ENCODE measurements at regions not wholly inside any gene's neighbourhood (a gene's known extent, or its start where the extent isn't known, plus 50 kb on each side); places are given as distances from the start of the nearest gene placed in this dataset.

DNA sequence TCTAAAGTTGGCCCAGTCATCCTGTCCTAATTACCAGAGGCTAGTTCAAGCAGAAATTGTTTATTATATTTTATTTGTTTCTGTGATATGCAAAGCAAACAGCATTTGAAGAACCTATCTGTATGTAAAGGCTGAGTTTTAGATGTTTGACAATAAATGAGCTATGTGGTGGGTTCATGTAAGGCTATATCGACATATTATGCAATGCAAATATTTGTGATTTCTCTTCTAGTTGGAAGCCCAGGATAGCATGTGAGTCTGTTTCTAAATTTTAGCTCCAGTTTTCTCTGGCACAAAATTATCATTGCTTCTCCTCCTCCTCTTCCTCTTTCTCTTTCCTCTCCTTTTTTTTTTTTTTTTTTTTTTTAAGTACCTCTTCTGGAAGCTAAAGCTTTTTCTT is 263.2 kb upstream of the LMCD1 start:
- POLR2A ChIA-PET = no interaction called here
- BruUV-seq (replicated peaks) = no TSS peak
- RAD21 ChIA-PET (ENCODE audit: unreplicated experiment) = interaction anchor here (0.5 to 0.8 kb wide), 3 partner anchors 129 to 1766 kb away, joined by 3 to 4 read pairs (median 3); no protein-coding TSS in a partner anchor
- no peaks in the 10 kb centered on the region for H3K79me2 ChIP-seq (ENCODE audit: control insufficient read depth, insufficient read depth, low read length)
- no peaks in the 10 kb centered on the region for H3K4me1 ChIP-seq (ENCODE audit: control insufficient read depth, insufficient read depth, low read length)
- ATAC-seq (no peak), DNase-seq (ENCODE audit: low read depth, low spot score) (no peak), FAIRE-seq (no peak)
- no peaks in the 10 kb centered on the region for H4K20me1 ChIP-seq (ENCODE audit: control insufficient read depth, insufficient read depth)
- no peak for TF ChIP-seq JUNB (IDR thresholded peaks at IDR 0.05)
- no peak for TF ChIP-seq IRF4 (IDR thresholded peaks at IDR 0.05; ENCODE audit: low read depth, low read length)
- no peak for TF ChIP-seq STAT1 (conservative IDR thresholded peaks at IDR 0.05)
- no peak for TF ChIP-seq EGR1 (IDR thresholded peaks at IDR 0.05; ENCODE audit: borderline replicate concordance in 1 of 2, low read depth in 2 of 2, low read length in 2 of 2)
- 72% methylated on average over 1 of the region's 1 CpG for WGBS (ENCODE audit: insufficient coverage, insufficient replicate concordance, low lambda C conversion rate, missing lambda C conversion rate)
- H3K9me3 ChIP-seq (replicated peaks; ENCODE audit: control insufficient read depth, insufficient read depth, low read length) = no peaks in the 10 kb centered on the region
- no peak overlapping the region for H2AFZ ChIP-seq (ENCODE audit: control insufficient read depth, low read depth, low read length)
- no peaks in the 10 kb centered on the region for H3K36me3 ChIP-seq (ENCODE audit: control insufficient read depth in 2 of 2, insufficient read depth in 2 of 2, low read length in 1 of 2)
- no peaks in the 10 kb centered on the region for H3K27me3 ChIP-seq (replicated peaks in 1 of 2; ENCODE audit: control insufficient read depth in 2 of 2, insufficient read depth in 2 of 2, low read length in 1 of 2)
- intact Hi-C loops (cut with micrococcal nuclease; ENCODE audit: unreplicated experiment) (no loop called here), in situ Hi-C loops (cut with MboI) (no loop called here)
- no peak overlapping the region for H3K9ac ChIP-seq (ENCODE audit: control insufficient read depth, insufficient read depth, low read length)
- no peak overlapping the region for H3K27ac ChIP-seq (ENCODE audit: control insufficient read depth, insufficient read depth)
- no peak overlapping the region for H3K4me3 ChIP-seq
- H3K4me2 ChIP-seq (ENCODE audit: control insufficient read depth, insufficient read depth) = no peak overlapping the region
- SMC1A ChIA-PET (ENCODE audit: uncharacterized antibody, unreplicated experiment) = interaction anchor here (1.1 to 3.3 kb wide), 3 partner anchors 16 to 178 kb away, joined by 3 to 17 read pairs (median 4); no protein-coding TSS in a partner anchor
- CTCF ChIA-PET = interaction anchor here (0.6 to 3.3 kb wide), 6 partner anchors 9 to 1216 kb away, joined by 3 to 19 read pairs (median 6); no protein-coding TSS in a partner anchor

DNA sequence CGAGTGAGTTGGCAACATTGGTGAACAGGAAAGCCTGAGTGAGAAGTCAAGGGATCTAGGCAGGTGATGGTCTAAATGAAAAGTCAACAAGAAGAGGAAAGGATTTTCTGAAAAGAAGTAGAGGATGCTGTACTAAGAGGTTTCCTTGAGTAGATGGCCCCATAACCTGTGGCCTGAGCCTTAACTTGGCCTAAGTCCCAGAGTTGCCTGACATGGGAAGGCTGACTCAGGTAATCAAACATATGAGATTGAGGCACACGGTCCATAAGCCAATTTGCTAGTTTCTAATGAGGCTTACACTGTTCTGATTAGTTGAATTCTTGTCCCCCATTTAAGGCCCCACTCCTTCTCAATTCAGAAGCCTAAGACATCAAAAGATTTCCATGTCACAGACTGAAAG is 262.5 kb upstream of the LMCD1 start:
- no peaks in the 10 kb centered on the region for H3K4me1 ChIP-seq (ENCODE audit: control insufficient read depth, insufficient read depth, low read length)
- ChIA-PET RAD21 (ENCODE audit: unreplicated experiment) (interaction anchor here (0.7 to 2.0 kb wide), 8 partner anchors 60 to 953 kb away, joined by 3 to 18 read pairs (median 4); no protein-coding TSS in a partner anchor), POLR2A (no interaction called here), SMC1A (ENCODE audit: uncharacterized antibody, unreplicated experiment) (interaction anchor here (1.0 to 3.3 kb wide), 12 partner anchors 10 to 955 kb away, joined by 3 to 17 read pairs (median 4); no protein-coding TSS in a partner anchor), CTCF (interaction anchor here (0.6 to 3.5 kb wide), 25 partner anchors 9 to 1475 kb away, joined by 3 to 43 read pairs (median 4); no protein-coding TSS in a partner anchor)
- FAIRE-seq (no peak), DNase-seq (ENCODE audit: low read depth, low spot score) (no peak), ATAC-seq (no peak)
- H3K4me2 ChIP-seq (ENCODE audit: control insufficient read depth, insufficient read depth) = no peak overlapping the region
- H3K9me3 ChIP-seq (replicated peaks; ENCODE audit: control insufficient read depth, insufficient read depth, low read length) = no peaks in the 10 kb centered on the region
- no peak overlapping the region for H2AFZ ChIP-seq (ENCODE audit: control insufficient read depth, low read depth, low read length)
- H4K20me1 ChIP-seq (ENCODE audit: control insufficient read depth, insufficient read depth) = no peaks in the 10 kb centered on the region
- no TSS peak for BruUV-seq (replicated peaks)
- H3K9ac ChIP-seq (ENCODE audit: control insufficient read depth, insufficient read depth, low read length) = no peak overlapping the region
- no peaks in the 10 kb centered on the region for H3K27me3 ChIP-seq (replicated peaks in 1 of 2; ENCODE audit: control insufficient read depth in 2 of 2, insufficient read depth in 2 of 2, low read length in 1 of 2)
- intact Hi-C loops (cut with micrococcal nuclease; ENCODE audit: unreplicated experiment) (no loop called here), in situ Hi-C loops (cut with MboI) (no loop called here)
- no peak overlapping the region for H3K4me3 ChIP-seq
- whole genome bisulfite sequencing (ENCODE audit: insufficient coverage, insufficient replicate concordance, low lambda C conversion rate, missing lambda C conversion rate) = 25% methylated on average over 2 of the region's 2 CpGs
- no peaks in the 10 kb centered on the region for H3K79me2 ChIP-seq (ENCODE audit: control insufficient read depth, insufficient read depth, low read length)
- H3K36me3 ChIP-seq (ENCODE audit: control insufficient read depth in 2 of 2, insufficient read depth in 2 of 2, low read length in 1 of 2) = no peaks in the 10 kb centered on the region
- no peak overlapping the region for H3K27ac ChIP-seq (ENCODE audit: control insufficient read depth, insufficient read depth)
- TF ChIP-seq MTA2 (IDR thresholded peaks at IDR 0.05; ENCODE audit: low read depth) (no peak), FOXM1 (IDR thresholded peaks at IDR 0.05; ENCODE audit: low read depth, low read length) (no peak), CHD2 (IDR thresholded peaks at IDR 0.05; ENCODE audit: borderline replicate concordance, low read depth, low read length) (no peak)
- TF ChIP-seq, protein P1, sequence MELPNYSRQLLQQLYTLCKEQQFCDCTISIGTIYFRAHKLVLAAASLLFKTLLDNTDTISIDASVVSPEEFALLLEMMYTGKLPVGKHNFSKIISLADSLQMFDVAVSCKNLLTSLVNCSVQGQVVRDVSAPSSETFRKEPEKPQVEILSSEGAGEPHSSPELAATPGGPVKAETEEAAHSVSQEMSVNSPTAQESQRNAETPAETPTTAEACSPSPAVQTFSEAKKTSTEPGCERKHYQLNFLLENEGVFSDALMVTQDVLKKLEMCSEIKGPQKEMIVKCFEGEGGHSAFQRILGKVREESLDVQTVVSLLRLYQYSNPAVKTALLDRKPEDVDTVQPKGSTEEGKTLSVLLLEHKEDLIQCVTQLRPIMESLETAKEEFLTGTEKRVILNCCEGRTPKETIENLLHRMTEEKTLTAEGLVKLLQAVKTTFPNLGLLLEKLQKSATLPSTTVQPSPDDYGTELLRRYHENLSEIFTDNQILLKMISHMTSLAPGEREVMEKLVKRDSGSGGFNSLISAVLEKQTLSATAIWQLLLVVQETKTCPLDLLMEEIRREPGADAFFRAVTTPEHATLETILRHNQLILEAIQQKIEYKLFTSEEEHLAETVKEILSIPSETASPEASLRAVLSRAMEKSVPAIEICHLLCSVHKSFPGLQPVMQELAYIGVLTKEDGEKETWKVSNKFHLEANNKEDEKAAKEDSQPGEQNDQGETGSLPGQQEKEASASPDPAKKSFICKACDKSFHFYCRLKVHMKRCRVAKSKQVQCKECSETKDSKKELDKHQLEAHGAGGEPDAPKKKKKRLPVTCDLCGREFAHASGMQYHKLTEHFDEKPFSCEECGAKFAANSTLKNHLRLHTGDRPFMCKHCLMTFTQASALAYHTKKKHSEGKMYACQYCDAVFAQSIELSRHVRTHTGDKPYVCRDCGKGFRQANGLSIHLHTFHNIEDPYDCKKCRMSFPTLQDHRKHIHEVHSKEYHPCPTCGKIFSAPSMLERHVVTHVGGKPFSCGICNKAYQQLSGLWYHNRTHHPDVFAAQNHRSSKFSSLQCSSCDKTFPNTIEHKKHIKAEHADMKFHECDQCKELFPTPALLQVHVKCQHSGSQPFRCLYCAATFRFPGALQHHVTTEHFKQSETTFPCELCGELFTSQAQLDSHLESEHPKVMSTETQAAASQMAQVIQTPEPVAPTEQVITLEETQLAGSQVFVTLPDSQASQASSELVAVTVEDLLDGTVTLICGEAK (IDR thresholded peaks at IDR 0.05; ENCODE audit: borderline replicate concordance) = no peak
- TF ChIP-seq, protein P2, sequence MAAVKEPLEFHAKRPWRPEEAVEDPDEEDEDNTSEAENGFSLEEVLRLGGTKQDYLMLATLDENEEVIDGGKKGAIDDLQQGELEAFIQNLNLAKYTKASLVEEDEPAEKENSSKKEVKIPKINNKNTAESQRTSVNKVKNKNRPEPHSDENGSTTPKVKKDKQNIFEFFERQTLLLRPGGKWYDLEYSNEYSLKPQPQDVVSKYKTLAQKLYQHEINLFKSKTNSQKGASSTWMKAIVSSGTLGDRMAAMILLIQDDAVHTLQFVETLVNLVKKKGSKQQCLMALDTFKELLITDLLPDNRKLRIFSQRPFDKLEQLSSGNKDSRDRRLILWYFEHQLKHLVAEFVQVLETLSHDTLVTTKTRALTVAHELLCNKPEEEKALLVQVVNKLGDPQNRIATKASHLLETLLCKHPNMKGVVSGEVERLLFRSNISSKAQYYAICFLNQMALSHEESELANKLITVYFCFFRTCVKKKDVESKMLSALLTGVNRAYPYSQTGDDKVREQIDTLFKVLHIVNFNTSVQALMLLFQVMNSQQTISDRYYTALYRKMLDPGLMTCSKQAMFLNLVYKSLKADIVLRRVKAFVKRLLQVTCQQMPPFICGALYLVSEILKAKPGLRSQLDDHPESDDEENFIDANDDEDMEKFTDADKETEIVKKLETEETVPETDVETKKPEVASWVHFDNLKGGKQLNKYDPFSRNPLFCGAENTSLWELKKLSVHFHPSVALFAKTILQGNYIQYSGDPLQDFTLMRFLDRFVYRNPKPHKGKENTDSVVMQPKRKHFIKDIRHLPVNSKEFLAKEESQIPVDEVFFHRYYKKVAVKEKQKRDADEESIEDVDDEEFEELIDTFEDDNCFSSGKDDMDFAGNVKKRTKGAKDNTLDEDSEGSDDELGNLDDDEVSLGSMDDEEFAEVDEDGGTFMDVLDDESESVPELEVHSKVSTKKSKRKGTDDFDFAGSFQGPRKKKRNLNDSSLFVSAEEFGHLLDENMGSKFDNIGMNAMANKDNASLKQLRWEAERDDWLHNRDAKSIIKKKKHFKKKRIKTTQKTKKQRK (IDR thresholded peaks at IDR 0.05; ENCODE audit: low read depth, low read length) = no peak
- TF ChIP-seq, protein P3, sequence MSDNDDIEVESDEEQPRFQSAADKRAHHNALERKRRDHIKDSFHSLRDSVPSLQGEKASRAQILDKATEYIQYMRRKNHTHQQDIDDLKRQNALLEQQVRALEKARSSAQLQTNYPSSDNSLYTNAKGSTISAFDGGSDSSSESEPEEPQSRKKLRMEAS (IDR thresholded peaks at IDR 0.05; ENCODE audit: low read depth, low read length) = no peak
